ENCODE measurements at regions not wholly inside any gene's neighbourhood (a gene's known extent, or its start where the extent isn't known, plus 50 kb on each side); places are given as distances from the start of the nearest gene placed in this dataset.

DNA sequence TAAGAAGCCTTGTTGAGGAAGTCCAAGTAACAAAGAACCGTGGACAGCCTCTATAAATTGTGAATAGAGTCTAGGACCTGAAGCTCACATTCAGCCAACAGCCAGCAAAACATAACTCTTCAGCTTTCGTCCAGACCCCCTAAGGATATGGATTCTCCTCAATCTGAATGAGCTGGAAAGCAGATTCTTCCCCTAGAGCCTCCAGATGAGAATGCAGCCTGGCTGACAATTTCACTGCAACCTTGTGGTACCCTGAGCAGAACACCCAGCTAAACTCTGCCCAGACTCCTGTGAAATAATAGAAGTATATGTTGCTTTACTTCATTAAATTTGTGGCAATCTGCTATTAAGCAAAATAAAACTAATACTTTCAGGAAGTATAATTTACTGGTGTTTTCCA, 483.5 kb upstream of the SLC8A1 start:
- no peaks in the 10 kb centered on the region for H3K4me1 ChIP-seq (ENCODE audit: insufficient read depth, insufficient read length)
- peak; percentile 9 for DNase-seq (ENCODE audit: low read depth, low spot score)
- H3K36me3 ChIP-seq (ENCODE audit: insufficient read depth, insufficient read length, low read length): no peaks in the 10 kb centered on the region
- no peaks in the 10 kb centered on the region for H3K27me3 ChIP-seq (ENCODE audit: insufficient read depth, insufficient read length)
- no peak overlapping the region for H3K9ac ChIP-seq (ENCODE audit: insufficient read length, low read depth)
- no peaks in the 10 kb centered on the region for H3K9me3 ChIP-seq (ENCODE audit: insufficient read depth, low read length)
- no peak overlapping the region for H3K4me3 ChIP-seq (ENCODE audit: insufficient read length, low read depth)
- TF ChIP-seq ZNF274 (IDR thresholded peaks at IDR 0.05; ENCODE audit: low read depth, low read length) (no peak), YY1 (IDR thresholded peaks at IDR 0.05; ENCODE audit: insufficient read depth, insufficient read length) (no peak), SUZ12 (IDR thresholded peaks at IDR 0.05; ENCODE audit: extremely low read depth, insufficient read depth, insufficient read length) (no peak)

DNA sequence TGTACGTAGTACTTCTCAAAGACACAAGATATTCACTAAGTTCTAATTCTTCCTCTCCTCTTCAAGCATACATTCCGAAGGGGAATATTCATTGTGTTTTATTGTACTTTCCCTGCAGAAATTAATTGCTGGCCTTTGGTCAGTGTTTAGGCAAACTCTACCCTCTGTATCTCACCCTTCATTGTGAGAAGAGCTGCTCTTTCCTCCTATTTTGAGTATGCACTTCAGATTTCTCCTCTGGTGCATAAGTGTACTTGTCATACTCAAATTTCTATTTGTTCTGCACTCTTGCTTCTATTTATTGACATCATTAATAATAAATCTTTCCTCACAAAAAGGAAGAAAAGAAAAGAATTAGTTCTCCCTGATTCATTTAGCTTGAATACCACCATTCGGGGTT, 485.4 kb upstream of the SLC8A1 start:
- TF ChIP-seq ZNF274 (IDR thresholded peaks at IDR 0.05; ENCODE audit: low read depth, low read length) (no peak), SUZ12 (IDR thresholded peaks at IDR 0.05; ENCODE audit: extremely low read depth, insufficient read depth, insufficient read length) (no peak), YY1 (IDR thresholded peaks at IDR 0.05; ENCODE audit: insufficient read depth, insufficient read length) (no peak)
- Histone ChIP-seq H3K9ac (ENCODE audit: insufficient read length, low read depth) (no peak overlapping the region), H3K36me3 (ENCODE audit: insufficient read depth, insufficient read length, low read length) (no peaks in the 10 kb centered on the region), H3K27me3 (ENCODE audit: insufficient read depth, insufficient read length) (no peaks in the 10 kb centered on the region), H3K4me3 (ENCODE audit: insufficient read length, low read depth) (no peak overlapping the region), H3K4me1 (ENCODE audit: insufficient read depth, insufficient read length) (no peaks in the 10 kb centered on the region), H3K9me3 (ENCODE audit: insufficient read depth, low read length) (no peaks in the 10 kb centered on the region)
- no peak for DNase-seq (ENCODE audit: low read depth, low spot score)

GRCh38 chr2:40953341-40953740, 501.5 kb upstream of the SLC8A1 start:
- Histone ChIP-seq H3K36me3 (ENCODE audit: insufficient read depth, insufficient read length, low read length) (no peaks in the 10 kb centered on the region), H3K9me3 (ENCODE audit: insufficient read depth, low read length) (no peaks in the 10 kb centered on the region), H3K9ac (ENCODE audit: insufficient read length, low read depth) (no peak overlapping the region), H3K4me3 (ENCODE audit: insufficient read length, low read depth) (no peak overlapping the region), H3K4me1 (ENCODE audit: insufficient read depth, insufficient read length) (no peaks in the 10 kb centered on the region), H3K27me3 (ENCODE audit: insufficient read depth, insufficient read length) (no peaks in the 10 kb centered on the region)
- no peak for DNase-seq (ENCODE audit: low read depth, low spot score)
- TF ChIP-seq YY1 (IDR thresholded peaks at IDR 0.05; ENCODE audit: insufficient read depth, insufficient read length) (no peak), SUZ12 (IDR thresholded peaks at IDR 0.05; ENCODE audit: extremely low read depth, insufficient read depth, insufficient read length) (no peak), ZNF274 (IDR thresholded peaks at IDR 0.05; ENCODE audit: low read depth, low read length) (no peak)

GRCh38 chr2:40955042-40955441, 503.2 kb upstream of the SLC8A1 start:
- H3K36me3 ChIP-seq (ENCODE audit: insufficient read depth, insufficient read length, low read length): no peaks in the 10 kb centered on the region
- H3K4me1 ChIP-seq (ENCODE audit: insufficient read depth, insufficient read length): no peaks in the 10 kb centered on the region
- H3K4me3 ChIP-seq (ENCODE audit: insufficient read length, low read depth): no peak overlapping the region
- no peak for DNase-seq (ENCODE audit: low read depth, low spot score)
- H3K9me3 ChIP-seq (ENCODE audit: insufficient read depth, low read length): no peaks in the 10 kb centered on the region
- TF ChIP-seq ZNF274 (IDR thresholded peaks at IDR 0.05; ENCODE audit: low read depth, low read length): no peak
- no peak overlapping the region for H3K9ac ChIP-seq (ENCODE audit: insufficient read length, low read depth)
- H3K27me3 ChIP-seq (ENCODE audit: insufficient read depth, insufficient read length): no peaks in the 10 kb centered on the region

GRCh38 chr2:40955635-40956034, 503.7 kb upstream of the SLC8A1 start:
- no peaks in the 10 kb centered on the region for H3K27me3 ChIP-seq (ENCODE audit: insufficient read depth, insufficient read length)
- H3K9ac ChIP-seq (ENCODE audit: insufficient read length, low read depth): no peak overlapping the region
- H3K4me1 ChIP-seq (ENCODE audit: insufficient read depth, insufficient read length): no peaks in the 10 kb centered on the region
- no peaks in the 10 kb centered on the region for H3K9me3 ChIP-seq (ENCODE audit: insufficient read depth, low read length)
- DNase-seq (ENCODE audit: low read depth, low spot score): no peak
- TF ChIP-seq SUZ12 (IDR thresholded peaks at IDR 0.05; ENCODE audit: extremely low read depth, insufficient read depth, insufficient read length) (no peak), ZNF274 (IDR thresholded peaks at IDR 0.05; ENCODE audit: low read depth, low read length) (no peak), YY1 (IDR thresholded peaks at IDR 0.05; ENCODE audit: insufficient read depth, insufficient read length) (no peak)
- no peaks in the 10 kb centered on the region for H3K36me3 ChIP-seq (ENCODE audit: insufficient read depth, insufficient read length, low read length)
- H3K4me3 ChIP-seq (ENCODE audit: insufficient read length, low read depth): no peak overlapping the region

- no peaks in the 10 kb centered on the region for H3K36me3 ChIP-seq (ENCODE audit: insufficient read depth, insufficient read length, low read length)
- no peaks in the 10 kb centered on the region for H3K4me1 ChIP-seq (ENCODE audit: insufficient read depth, insufficient read length)
- DNase-seq (ENCODE audit: low read depth, low spot score): no peak
- no peak overlapping the region for H3K9ac ChIP-seq (ENCODE audit: insufficient read length, low read depth)
- TF ChIP-seq ZNF274 (IDR thresholded peaks at IDR 0.05; ENCODE audit: low read depth, low read length) (no peak), SUZ12 (IDR thresholded peaks at IDR 0.05; ENCODE audit: extremely low read depth, insufficient read depth, insufficient read length) (no peak), YY1 (IDR thresholded peaks at IDR 0.05; ENCODE audit: insufficient read depth, insufficient read length) (no peak)
- no peak overlapping the region for H3K4me3 ChIP-seq (ENCODE audit: insufficient read length, low read depth)
- no peaks in the 10 kb centered on the region for H3K27me3 ChIP-seq (ENCODE audit: insufficient read depth, insufficient read length)
- H3K9me3 ChIP-seq (ENCODE audit: insufficient read depth, low read length): no peaks in the 10 kb centered on the region
These were observed 505.6 kb upstream of the SLC8A1 start for GRCh38 chr2:40957508-40957907.

- no peak overlapping the region for H3K9ac ChIP-seq (ENCODE audit: insufficient read length, low read depth)
- no peaks in the 10 kb centered on the region for H3K27me3 ChIP-seq (ENCODE audit: insufficient read depth, insufficient read length)
- TF ChIP-seq SUZ12 (IDR thresholded peaks at IDR 0.05; ENCODE audit: extremely low read depth, insufficient read depth, insufficient read length): no peak
- TF ChIP-seq YY1 (IDR thresholded peaks at IDR 0.05; ENCODE audit: insufficient read depth, insufficient read length): no peak
- no peak for TF ChIP-seq ZNF274 (IDR thresholded peaks at IDR 0.05; ENCODE audit: low read depth, low read length)
- H3K36me3 ChIP-seq (ENCODE audit: insufficient read depth, insufficient read length, low read length): no peaks in the 10 kb centered on the region
- no peaks in the 10 kb centered on the region for H3K9me3 ChIP-seq (ENCODE audit: insufficient read depth, low read length)
- H3K4me1 ChIP-seq (ENCODE audit: insufficient read depth, insufficient read length): no peaks in the 10 kb centered on the region
- no peak overlapping the region for H3K4me3 ChIP-seq (ENCODE audit: insufficient read length, low read depth)
- DNase-seq (ENCODE audit: low read depth, low spot score): no peak
These were observed 510.1 kb upstream of the SLC8A1 start for GRCh38 chr2:40962026-40962425.

Measured in NT2/D1 (cell line).